ENCODE measurements at regions not wholly inside any gene's neighbourhood (a gene's known extent, or its start where the extent isn't known, plus 50 kb on each side); places are given as distances from the start of the nearest gene placed in this dataset.
A peak's percentile ranks its signal among the peaks of the same experiment; 100 is the strongest.
"Not testable (repeated sequence)": the region's sequence is repeated elsewhere in the genome, so short reads cannot be mapped to it uniquely, and the experiment has no call there.

GRCh38 chr1:98575955-98576354 is 85.6 kb upstream of the SNX7 start:
- Mint-ChIP-seq H3K4me3 (no peak overlapping the region), H3K36me3 (no peaks in the 10 kb centered on the region), H3K4me1 (no peaks in the 10 kb centered on the region), H3K27ac (no peak overlapping the region), H3K9me3 (peaks cover 5% of the 10 kb centered on the region), H3K27me3 (ENCODE audit: low read depth) (peaks cover 2% of the 10 kb centered on the region)
- no peak for DNase-seq (ENCODE audit: low spot score in 2 of 2, unreplicated experiment in 2 of 2)
- TF ChIP-seq, protein P1, sequence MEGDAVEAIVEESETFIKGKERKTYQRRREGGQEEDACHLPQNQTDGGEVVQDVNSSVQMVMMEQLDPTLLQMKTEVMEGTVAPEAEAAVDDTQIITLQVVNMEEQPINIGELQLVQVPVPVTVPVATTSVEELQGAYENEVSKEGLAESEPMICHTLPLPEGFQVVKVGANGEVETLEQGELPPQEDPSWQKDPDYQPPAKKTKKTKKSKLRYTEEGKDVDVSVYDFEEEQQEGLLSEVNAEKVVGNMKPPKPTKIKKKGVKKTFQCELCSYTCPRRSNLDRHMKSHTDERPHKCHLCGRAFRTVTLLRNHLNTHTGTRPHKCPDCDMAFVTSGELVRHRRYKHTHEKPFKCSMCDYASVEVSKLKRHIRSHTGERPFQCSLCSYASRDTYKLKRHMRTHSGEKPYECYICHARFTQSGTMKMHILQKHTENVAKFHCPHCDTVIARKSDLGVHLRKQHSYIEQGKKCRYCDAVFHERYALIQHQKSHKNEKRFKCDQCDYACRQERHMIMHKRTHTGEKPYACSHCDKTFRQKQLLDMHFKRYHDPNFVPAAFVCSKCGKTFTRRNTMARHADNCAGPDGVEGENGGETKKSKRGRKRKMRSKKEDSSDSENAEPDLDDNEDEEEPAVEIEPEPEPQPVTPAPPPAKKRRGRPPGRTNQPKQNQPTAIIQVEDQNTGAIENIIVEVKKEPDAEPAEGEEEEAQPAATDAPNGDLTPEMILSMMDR (IDR thresholded peaks at IDR 0.05; ENCODE audit: unreplicated experiment), result no peak

GRCh38 chr1:98565951-98566350 is 95.6 kb upstream of the SNX7 start:
- Mint-ChIP-seq H3K36me3 (peaks cover 3% of the 10 kb centered on the region), H3K4me3 (no peak overlapping the region), H3K4me1 (no peaks in the 10 kb centered on the region), H3K27ac (no peak overlapping the region), H3K9me3 (peaks cover 33% of the 10 kb centered on the region), H3K27me3 (ENCODE audit: low read depth) (peaks cover 2% of the 10 kb centered on the region)
- no peak for DNase-seq (ENCODE audit: low spot score in 2 of 2, unreplicated experiment in 2 of 2)
- TF ChIP-seq, protein P1 (IDR thresholded peaks at IDR 0.05; ENCODE audit: unreplicated experiment), result no peak

GRCh38 chr1:98559291-98559690 is 102.2 kb upstream of the SNX7 start:
- H3K4me1 Mint-ChIP-seq, result no peaks in the 10 kb centered on the region
- no peak for DNase-seq (ENCODE audit: low spot score in 2 of 2, unreplicated experiment in 2 of 2)
- peaks cover 38% of the 10 kb centered on the region for H3K9me3 Mint-ChIP-seq
- H3K4me3 Mint-ChIP-seq, result no peak overlapping the region
- TF ChIP-seq, protein P1 (IDR thresholded peaks at IDR 0.05; ENCODE audit: unreplicated experiment), result no peak
- no peak overlapping the region for H3K27ac Mint-ChIP-seq
- peaks cover 3% of the 10 kb centered on the region for H3K36me3 Mint-ChIP-seq
- H3K27me3 Mint-ChIP-seq (ENCODE audit: low read depth), result no peaks in the 10 kb centered on the region

- Mint-ChIP-seq H3K36me3 (peaks cover 3% of the 10 kb centered on the region), H3K27ac (no peak overlapping the region), H3K27me3 (ENCODE audit: low read depth) (no peaks in the 10 kb centered on the region), H3K4me3 (no peak overlapping the region), H3K4me1 (no peaks in the 10 kb centered on the region), H3K9me3 (peaks cover 27% of the 10 kb centered on the region)
- DNase-seq (ENCODE audit: low spot score in 2 of 2, unreplicated experiment in 2 of 2), result no peak
- TF ChIP-seq, protein P1 (IDR thresholded peaks at IDR 0.05; ENCODE audit: unreplicated experiment), result no peak
Measured at GRCh38 chr1:98557895-98558294, 103.6 kb upstream of the SNX7 start.

DNA sequence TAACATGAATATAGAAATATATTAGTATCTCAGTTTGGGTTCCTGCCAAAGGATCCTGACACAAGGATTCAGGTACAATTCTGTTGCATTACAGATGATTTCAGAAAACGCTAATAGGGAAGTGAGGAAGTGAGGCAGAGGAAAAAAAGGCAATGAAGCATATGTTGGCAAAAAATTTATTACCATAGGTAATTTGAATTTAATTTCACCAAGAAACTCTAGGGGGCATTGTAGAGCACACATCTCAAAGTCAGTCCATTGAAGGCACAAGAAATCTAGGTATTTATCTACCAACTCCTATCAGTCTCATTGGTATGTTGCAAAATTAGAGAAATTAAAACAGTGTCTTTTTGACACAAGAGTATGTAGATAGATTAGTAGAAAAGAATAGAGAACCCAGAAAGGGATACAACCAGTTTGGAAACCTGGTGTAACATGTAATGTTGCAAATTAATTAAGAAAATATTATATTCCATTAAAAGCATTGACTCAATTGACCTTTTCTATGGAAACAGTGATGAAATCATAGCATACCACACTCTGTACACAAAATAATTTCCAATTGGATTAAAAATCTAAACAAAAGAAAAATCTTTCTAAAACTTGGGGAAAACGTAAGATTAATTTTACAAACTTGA is 104.9 kb upstream of the SNX7 start:
- no peak overlapping the region for H3K4me3 Mint-ChIP-seq
- no peaks in the 10 kb centered on the region for H3K4me1 Mint-ChIP-seq
- H3K27me3 Mint-ChIP-seq (ENCODE audit: low read depth), result no peaks in the 10 kb centered on the region
- DNase-seq (ENCODE audit: low spot score in 2 of 2, unreplicated experiment in 2 of 2), result no peak
- no peak overlapping the region for H3K27ac Mint-ChIP-seq
- peaks cover 18% of the 10 kb centered on the region for H3K9me3 Mint-ChIP-seq
- no peaks in the 10 kb centered on the region for H3K36me3 Mint-ChIP-seq
- TF ChIP-seq, protein P1 (IDR thresholded peaks at IDR 0.05; ENCODE audit: unreplicated experiment), result peak; percentile 54

DNA sequence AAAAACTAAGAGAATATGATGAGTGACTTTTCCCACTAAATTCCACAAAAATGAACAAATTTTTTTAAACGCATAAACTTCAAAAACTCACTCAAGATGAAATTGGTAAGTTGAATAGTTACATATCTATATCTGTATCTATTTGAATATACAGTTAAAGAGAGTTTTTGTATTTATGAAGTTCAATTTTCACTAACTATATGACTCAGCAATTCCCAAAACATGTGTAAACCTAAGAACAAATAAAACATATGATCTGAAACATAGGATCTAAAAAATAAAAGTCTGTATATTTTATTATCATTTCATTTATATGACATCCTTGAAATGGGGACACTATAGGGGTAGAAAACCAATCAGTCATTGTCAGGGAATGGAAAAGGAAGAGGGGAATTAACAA is 105.7 kb upstream of the SNX7 start:
- Mint-ChIP-seq H3K27me3 (ENCODE audit: low read depth) (no peaks in the 10 kb centered on the region), H3K9me3 (peaks cover 15% of the 10 kb centered on the region), H3K36me3 (no peaks in the 10 kb centered on the region), H3K27ac (no peak overlapping the region), H3K4me1 (no peaks in the 10 kb centered on the region), H3K4me3 (no peak overlapping the region)
- DNase-seq (ENCODE audit: low spot score in 2 of 2, unreplicated experiment in 2 of 2), result no peak
- TF ChIP-seq, protein P1 (IDR thresholded peaks at IDR 0.05; ENCODE audit: unreplicated experiment), result no peak

GRCh38 chr1:98552576-98553074 is 108.9 kb upstream of the SNX7 start:
- H3K9me3 Mint-ChIP-seq; H3K27me3 Mint-ChIP-seq (ENCODE audit: low read depth); DNase-seq (ENCODE audit: low spot score in 2 of 2, unreplicated experiment in 2 of 2); H3K27ac Mint-ChIP-seq; H3K4me3 Mint-ChIP-seq; H3K4me1 Mint-ChIP-seq; H3K36me3 Mint-ChIP-seq: not testable (repeated sequence)

Measured in mesothelial cell of epicardium (in vitro differentiated cells).